GM10847 (cell line): ENCODE measurements at regions not wholly inside any gene's neighbourhood (a gene's known extent, or its start where the extent isn't known, plus 50 kb on each side); places are given as distances from the start of the nearest gene placed in this dataset.

Experiments used
- POLR2A ChIP-seq: IDR thresholded peaks from 2 replicates; pipeline ENCODE4 v1.6.1; 2011; ENCODE audit not compliant: insufficient read length; ENCODE audit errors: extremely low read depth

- TF ChIP-seq POLR2A: no peak
Observed at GRCh38 chr3:169029674-169030285, 633.7 kb downstream of the MECOM start.

DNA sequence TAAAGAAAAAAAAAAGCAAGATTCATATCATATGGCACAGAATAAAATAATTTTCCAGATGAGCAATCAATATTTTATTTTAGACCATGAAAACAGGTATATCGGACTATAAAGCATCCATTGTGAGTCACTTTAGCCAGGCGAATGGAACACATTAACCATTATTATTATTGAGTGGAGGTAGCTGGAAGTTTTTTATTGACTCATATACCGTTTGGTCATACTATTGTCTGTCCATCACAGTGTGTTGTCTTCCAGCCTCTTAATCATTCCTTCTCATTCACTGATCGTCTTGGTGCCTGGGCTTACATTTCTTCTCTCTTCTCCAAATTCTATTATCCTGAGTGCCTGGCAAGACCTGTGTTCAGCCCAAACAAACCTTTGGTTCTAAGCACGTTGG lies 634.8 kb downstream of the MECOM start:
- TF ChIP-seq POLR2A: no peak

- TF ChIP-seq POLR2A: no peak
Observed at GRCh38 chr3:169026543-169027182, 636.8 kb downstream of the MECOM start.

GRCh38 chr3:169022457-169022856 lies 641.1 kb downstream of the MECOM start:
- TF ChIP-seq POLR2A: no peak

DNA sequence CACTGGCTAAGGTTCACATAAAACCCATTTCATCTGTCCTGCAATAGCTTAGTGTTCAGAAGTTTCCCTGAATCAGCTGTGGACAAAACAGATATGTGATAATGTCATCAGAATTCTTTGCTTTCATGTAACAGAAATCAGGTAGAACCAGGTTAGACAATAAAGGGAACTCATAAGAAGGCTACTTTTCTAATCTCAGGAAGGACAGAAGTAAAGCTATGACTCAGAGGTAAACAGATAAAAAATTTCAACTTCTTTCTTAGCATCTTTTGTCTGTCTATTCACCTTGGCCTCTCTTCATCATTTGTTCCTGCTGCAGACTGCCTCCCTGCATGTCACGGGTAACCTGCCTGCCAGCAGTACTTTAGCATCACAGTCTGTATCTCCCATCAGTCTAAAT lies 643.1 kb downstream of the MECOM start:
- TF ChIP-seq POLR2A: no peak

DNA sequence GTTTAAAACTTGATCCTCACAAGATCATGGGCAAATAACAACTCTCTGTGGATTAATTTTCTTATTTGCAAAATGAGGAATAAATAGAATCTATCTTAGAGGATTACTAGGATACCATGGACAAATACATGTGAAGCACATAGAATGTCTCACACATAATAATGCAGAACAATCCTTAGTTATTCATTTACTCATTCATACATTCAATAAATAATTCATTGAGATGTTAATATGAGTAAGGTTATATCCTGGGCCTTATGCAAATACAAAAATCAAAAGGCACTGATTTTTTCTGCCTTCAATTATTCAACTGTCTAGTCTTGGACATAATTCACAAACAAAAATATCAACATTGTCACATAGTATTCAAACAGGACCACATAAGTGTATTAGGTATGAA lies 654.1 kb downstream of the MECOM start:
- no peak for TF ChIP-seq POLR2A

DNA sequence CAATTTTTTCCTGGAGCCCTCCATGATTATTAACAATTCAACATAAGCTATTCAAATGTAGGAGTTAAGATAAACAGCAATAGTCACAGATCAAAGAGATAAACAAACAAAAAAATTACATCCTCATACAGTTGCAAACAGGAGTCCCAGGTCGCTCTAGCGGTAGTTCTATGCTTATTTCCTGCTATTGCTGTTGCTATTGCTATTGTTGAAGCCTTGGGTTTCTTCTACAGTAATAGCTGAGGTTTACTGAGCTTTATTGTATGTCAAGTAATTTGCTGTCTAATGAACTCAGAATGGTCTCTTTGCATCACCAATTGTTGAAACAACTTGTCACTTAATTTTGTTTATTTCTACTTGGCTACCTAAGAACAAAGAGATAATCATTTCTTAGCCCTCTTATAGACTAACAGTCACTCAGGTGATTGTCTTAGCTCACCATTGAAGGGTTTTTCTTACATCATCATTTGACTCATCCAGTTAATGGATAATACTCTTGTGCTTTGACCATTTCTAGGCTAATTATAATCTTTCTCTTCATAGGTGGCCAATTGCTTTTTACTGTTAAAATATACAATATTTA lies 654.6 kb downstream of the MECOM start:
- no peak for TF ChIP-seq POLR2A

- TF ChIP-seq POLR2A: no peak
Observed at GRCh38 chr3:169007145-169007544, 656.4 kb downstream of the MECOM start.

GRCh38 chr3:169002689-169003088 lies 660.8 kb downstream of the MECOM start:
- TF ChIP-seq POLR2A: no peak

DNA sequence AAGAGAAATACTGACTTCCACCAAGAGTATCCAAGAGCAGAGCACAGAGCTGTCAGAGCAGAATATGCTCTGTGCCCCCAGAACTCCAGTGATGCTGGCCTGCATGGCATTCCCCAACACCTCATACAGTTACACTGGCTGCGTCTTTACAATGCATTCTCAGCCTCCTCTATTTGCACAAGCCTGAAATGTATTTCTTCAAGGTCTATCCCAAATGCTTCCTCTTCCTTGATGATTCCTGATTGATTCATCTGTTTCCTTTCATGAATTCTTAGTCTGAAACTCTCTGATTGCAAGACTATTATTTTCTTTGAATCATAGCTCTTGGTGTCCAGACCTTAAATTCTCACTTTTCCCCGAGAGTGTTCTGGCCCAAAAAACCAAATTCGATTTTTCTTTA lies 664.7 kb downstream of the MECOM start:
- no peak for TF ChIP-seq POLR2A

DNA sequence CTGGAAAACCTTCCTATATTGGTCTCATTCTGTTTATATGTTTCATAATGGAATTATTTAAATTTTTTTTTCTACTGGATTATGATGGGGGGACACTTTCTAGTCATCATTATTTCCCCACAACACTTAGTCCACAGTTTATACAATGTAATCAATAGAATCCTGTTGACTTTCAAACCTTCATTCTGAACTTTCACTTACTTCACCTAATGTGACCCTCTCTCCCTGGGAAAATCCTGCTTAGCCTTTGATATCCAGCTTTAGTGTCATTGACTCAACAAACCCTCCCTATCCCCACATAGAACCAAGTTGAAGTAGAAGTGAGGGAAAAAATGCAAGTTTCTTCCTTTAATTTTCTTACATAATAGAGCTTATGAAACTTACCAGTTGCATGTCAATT lies 666.0 kb downstream of the MECOM start:
- no peak for TF ChIP-seq POLR2A

GRCh38 chr3:168996622-168997021 lies 666.9 kb downstream of the MECOM start:
- TF ChIP-seq POLR2A: no peak

- TF ChIP-seq POLR2A: no peak
Observed at GRCh38 chr3:168995129-168995528, 668.4 kb downstream of the MECOM start.

DNA sequence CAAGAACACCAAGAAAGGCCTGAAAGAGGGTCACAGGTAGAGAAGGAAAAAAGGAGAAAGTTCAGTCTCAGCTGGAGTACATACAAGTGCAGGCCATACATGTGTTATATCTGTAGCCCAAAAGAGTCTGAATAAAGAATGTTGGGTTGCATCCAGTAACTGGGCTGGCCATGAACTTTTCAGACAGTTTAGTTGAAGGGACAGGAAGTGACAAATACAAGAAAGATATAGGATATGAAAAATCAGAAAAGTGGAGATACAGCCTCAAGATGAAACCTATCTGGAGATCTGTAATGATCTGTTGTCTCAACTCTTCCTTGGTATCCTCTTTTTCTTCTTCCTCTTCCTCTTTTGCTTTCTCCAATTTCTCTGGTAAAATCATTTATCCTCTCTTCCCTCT lies 671.7 kb downstream of the MECOM start:
- TF ChIP-seq POLR2A: no peak

DNA sequence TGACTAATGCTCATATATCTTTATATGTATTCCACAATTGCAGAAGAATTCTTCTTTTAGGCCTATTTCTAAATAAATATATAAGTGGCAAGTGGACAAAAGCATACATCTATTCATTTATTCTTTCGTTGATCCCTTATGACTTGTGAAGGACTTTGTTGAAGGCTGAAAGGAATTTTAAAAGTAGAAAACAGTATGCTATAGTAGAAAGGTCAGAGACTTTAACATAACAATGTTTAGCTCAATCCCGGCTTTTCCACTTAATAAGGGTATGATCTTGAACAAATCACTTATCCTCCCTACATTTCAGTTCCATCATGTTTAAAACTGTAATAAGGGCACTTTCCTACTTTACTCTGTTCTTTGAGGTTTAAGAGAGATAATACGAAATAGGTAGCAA lies 672.9 kb downstream of the MECOM start:
- TF ChIP-seq POLR2A: no peak

DNA sequence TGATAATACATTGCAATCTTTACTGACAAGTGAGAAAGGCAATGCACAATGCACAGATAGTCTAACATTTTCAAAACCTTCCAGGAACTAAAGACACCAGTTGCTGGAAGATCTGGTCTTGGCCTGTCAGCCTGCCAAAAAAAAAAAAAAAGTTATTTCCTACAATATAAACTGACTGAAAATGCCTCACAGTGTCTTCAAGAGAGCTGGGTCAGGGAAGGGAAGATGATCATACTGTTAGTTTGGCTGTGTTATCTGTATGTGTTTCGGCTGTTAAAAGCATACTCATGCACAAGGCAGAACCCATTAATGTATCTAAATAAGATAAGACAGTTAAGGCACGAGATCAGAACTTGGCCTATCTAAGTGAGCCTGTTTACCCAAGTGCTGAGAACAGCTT lies 673.4 kb downstream of the MECOM start:
- no peak for TF ChIP-seq POLR2A

- no peak for TF ChIP-seq POLR2A
Observed at GRCh38 chr3:168989396-168989795, 674.1 kb downstream of the MECOM start.
